Skin epidermis (tissue), 12 donors: ENCODE measurements at regions not wholly inside any gene's neighbourhood (a gene's known extent, or its start where the extent isn't known, plus 50 kb on each side); places are given as distances from the start of the nearest gene placed in this dataset.
"Not testable (repeated sequence)": the region's sequence is repeated elsewhere in the genome, so short reads cannot be mapped to it uniquely, and the experiment has no call there.

Experiments
- H3K27ac ChIP-seq, 21 experiments: fragments of 200-600 bp; sonication (generic) in 11 of 21; one replicate each; pipeline ENCODE4 v1.5.0; 2020; ENCODE audit warnings: mild to moderate bottlenecking in 3 of 21, inconsistent platforms in 2 of 21, moderate library complexity in 2 of 21
- H3K4me3 ChIP-seq, 7 experiments: fragments of 200-600 bp; sonication (generic) in 2 of 7; one replicate each; pipeline ENCODE4 v1.5.0; 2020; ENCODE audit warnings: inconsistent platforms in 2 of 7, mild to moderate bottlenecking in 2 of 7, moderate library complexity in 1 of 7

- no peak overlapping the region for H3K27ac ChIP-seq
- H3K4me3 ChIP-seq, result no peak overlapping the region
Measured at GRCh38 chr15:91356083-91356482, 256.0 kb downstream of the SV2B start.

DNA sequence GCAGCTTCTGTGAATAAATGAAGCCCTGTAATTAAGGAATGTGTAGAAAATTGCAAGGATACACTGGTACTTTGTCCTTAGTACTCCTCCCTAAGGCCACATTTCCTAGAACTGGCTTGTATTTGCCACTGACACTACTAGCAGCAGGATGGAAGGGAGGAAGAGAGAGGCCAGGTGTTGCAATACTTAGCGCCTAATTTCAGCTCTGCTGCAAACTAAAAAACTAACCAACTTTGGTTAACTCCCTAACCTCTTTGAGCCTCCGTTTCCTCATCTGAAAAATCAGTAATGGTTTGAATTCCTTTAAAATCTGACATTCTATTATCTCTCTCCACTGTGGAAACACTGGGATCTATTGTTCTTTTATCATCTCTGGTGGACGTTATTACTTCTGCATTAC, 257.0 kb downstream of the SV2B start:
- no peak overlapping the region for H3K4me3 ChIP-seq
- H3K27ac ChIP-seq, result no peak overlapping the region

DNA sequence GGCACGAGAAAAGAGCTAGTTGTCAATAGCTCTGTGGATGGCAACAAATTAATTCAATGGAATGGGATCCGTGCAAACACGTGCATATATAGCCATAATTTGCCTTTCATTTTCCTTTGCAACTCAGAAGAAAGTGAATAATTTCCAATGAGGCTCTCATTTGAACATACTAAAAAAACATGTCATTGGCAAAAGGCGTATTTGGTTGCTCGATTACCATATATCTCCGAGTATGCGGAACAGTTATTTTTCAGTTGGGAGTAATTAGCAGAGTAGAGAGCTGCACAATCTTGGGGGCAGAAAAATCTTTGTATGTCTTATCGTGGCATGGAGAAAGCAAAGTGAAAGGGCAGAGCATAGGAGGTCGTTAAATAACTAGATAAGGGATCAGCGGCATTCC, 257.4 kb downstream of the SV2B start:
- Histone ChIP-seq H3K27ac (no peak overlapping the region), H3K4me3 (no peak overlapping the region)

- no peak overlapping the region for H3K27ac ChIP-seq
- no peak overlapping the region for H3K4me3 ChIP-seq
Measured at GRCh38 chr15:91358405-91358804, 258.3 kb downstream of the SV2B start.

DNA sequence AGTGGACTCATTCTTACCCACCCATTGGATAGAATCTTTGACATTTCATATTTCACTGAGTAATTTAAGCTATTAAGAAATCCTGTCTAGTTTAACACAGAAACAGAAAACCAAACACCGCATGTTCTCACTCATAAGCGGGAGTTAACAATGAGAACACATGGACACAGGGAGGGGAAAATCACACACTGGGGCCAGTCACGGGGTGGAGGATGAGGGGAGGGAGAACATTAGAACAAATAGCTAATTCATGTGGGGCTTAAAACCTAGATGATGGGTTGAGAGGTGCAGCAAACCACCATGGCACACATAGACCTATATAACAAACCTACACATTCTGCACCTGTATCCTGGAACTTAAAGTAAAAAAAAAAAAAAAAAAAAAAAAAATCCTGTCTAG, 261.6 kb downstream of the SV2B start:
- not testable (repeated sequence) for H3K27ac ChIP-seq, H3K4me3 ChIP-seq

GRCh38 chr15:91366111-91366510, 266.1 kb downstream of the SV2B start:
- Histone ChIP-seq H3K4me3 (no peak overlapping the region), H3K27ac (no peak overlapping the region)

- no peak overlapping the region for H3K27ac ChIP-seq
- no peak overlapping the region for H3K4me3 ChIP-seq
Measured at GRCh38 chr15:91368611-91369010, 268.6 kb downstream of the SV2B start.

DNA sequence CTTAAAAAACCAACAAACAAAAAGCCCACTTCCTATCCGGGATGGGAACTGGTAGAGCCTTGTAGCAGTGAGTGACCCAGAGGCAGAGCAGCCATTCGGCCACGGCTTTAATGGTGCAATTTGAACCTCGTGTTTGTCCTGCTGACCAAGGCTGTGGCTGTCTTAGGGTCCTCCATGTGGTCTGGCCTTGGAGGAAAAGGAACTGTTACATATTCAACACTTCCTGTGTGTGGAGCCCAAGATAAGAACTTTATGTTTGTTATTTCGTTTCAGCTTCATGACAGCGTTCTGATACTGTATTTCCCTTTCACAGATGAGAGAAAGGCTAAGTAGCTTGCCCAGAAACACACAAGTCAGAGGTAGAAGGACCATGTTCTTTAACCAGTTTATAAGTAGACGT, 269.8 kb downstream of the SV2B start:
- H3K27ac ChIP-seq, result no peak overlapping the region
- H3K4me3 ChIP-seq, result no peak overlapping the region

GRCh38 chr15:91371345-91371744, 271.3 kb downstream of the SV2B start:
- H3K27ac ChIP-seq, H3K4me3 ChIP-seq: not testable (repeated sequence)

GRCh38 chr15:91374336-91374735, 274.3 kb downstream of the SV2B start:
- Histone ChIP-seq H3K27ac (no peak overlapping the region), H3K4me3 (no peak overlapping the region)

- Histone ChIP-seq H3K27ac (no peak overlapping the region), H3K4me3 (no peak overlapping the region)
Measured at GRCh38 chr15:91376038-91376437, 276.0 kb downstream of the SV2B start.

GRCh38 chr15:91380114-91380513, 280.1 kb downstream of the SV2B start:
- Histone ChIP-seq H3K27ac (no peak overlapping the region), H3K4me3 (no peak overlapping the region)

DNA sequence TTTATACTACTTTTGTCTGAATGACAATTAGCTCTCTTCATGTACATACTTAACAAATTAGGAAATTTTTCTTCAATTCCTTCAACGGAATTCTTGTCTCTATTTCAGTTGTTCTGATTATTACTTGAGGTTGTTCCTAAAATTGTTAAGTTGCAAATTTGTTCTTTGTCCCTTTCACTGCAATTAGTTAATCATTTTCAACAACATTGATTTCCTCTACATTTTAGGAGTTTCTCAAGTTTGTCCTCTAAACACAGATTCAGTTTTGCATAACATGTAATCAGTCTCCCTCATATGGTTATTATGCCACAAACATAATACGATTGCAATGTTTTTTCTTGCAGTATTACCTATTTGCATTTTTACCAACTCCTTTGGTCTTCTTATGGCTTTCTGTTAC, 283.5 kb downstream of the SV2B start:
- Histone ChIP-seq H3K27ac (no peak overlapping the region), H3K4me3 (no peak overlapping the region)

- Histone ChIP-seq H3K4me3 (no peak overlapping the region), H3K27ac (no peak overlapping the region)
Measured at GRCh38 chr15:91384189-91384730, 284.2 kb downstream of the SV2B start.

GRCh38 chr15:91385311-91385710, 285.3 kb downstream of the SV2B start:
- H3K27ac ChIP-seq, result no peak overlapping the region

GRCh38 chr15:91393186-91393585, 293.1 kb downstream of the SV2B start:
- no peak overlapping the region for H3K27ac ChIP-seq

More at GRCh38 chr15:91385311-91385710, 285.3 kb downstream of the SV2B start:
- no peak overlapping the region for H3K4me3 ChIP-seq

DNA sequence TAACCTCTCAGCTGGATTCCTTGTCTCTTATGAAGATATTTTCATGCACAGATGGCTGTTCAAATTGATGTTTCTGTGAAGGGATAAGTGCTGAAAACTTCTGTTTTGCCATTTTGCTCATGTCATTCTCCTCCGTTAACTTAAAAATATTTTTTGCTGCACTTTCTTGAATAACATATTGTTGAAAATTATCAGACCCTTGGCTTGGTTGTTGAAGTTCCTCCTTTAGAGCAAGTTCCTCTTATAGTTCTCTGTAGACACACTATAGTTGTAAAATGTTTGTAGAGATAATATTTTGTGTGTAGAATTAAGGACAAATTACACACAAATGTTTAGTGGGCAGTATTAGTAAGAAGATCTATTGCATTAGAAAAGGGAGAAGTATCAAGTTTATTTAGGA, 300.4 kb downstream of the SV2B start:
- H3K27ac ChIP-seq, result no peak overlapping the region
- no peak overlapping the region for H3K4me3 ChIP-seq

More at GRCh38 chr15:91393186-91393585, 293.1 kb downstream of the SV2B start:
- H3K4me3 ChIP-seq, result no peak overlapping the region

- Histone ChIP-seq H3K27ac (no peak overlapping the region), H3K4me3 (no peak overlapping the region)
Measured at GRCh38 chr15:91407269-91407889, 307.3 kb downstream of the SV2B start.

- Histone ChIP-seq H3K27ac (no peak overlapping the region), H3K4me3 (no peak overlapping the region)
Measured at GRCh38 chr15:91408476-91409076, 308.5 kb downstream of the SV2B start.

- H3K4me3 ChIP-seq, result no peak overlapping the region
- H3K27ac ChIP-seq, result no peak overlapping the region
Measured at GRCh38 chr15:91409387-91409786, 309.3 kb downstream of the SV2B start.

- Histone ChIP-seq H3K27ac (no peak overlapping the region), H3K4me3 (no peak overlapping the region)
Measured at GRCh38 chr15:91411586-91411985, 311.5 kb downstream of the SV2B start.
